ENCODE measurements at regions not wholly inside any gene's neighbourhood (a gene's known extent, or its start where the extent isn't known, plus 50 kb on each side); places are given as distances from the start of the nearest gene placed in this dataset.

- H3F3A ChIP-seq (ENCODE audit: low read length, unreplicated experiment) = no peaks in the 10 kb centered on the region
- ChIA-PET CTCF (no interaction called here), POLR2A (ENCODE audit: unreplicated experiment) (no interaction called here)
- intact Hi-C loops (cut with micrococcal nuclease) = no loop called here
- no peak overlapping the region for H3K4me3 ChIP-seq (ENCODE audit: low read length)
- H3K36me3 ChIP-seq (ENCODE audit: low read depth, low read length) = no peaks in the 10 kb centered on the region
- DNase-seq (no peak), ATAC-seq (no peak)
- TF ChIP-seq EZH2 (IDR thresholded peaks at IDR 0.05; ENCODE audit: low read length, unreplicated experiment) (no peak), EZH2phosphoT487 (IDR thresholded peaks at IDR 0.05; ENCODE audit: borderline replicate concordance, low read length) (no peak), CTCF (conservative IDR thresholded peaks at IDR 0.05; ENCODE audit: low read depth, low read length) (no peak)
- no peaks in the 10 kb centered on the region for H4K20me1 ChIP-seq (ENCODE audit: low read length)
- H3K4me1 ChIP-seq (ENCODE audit: insufficient read depth, low read length) = no peaks in the 10 kb centered on the region
- H3K9ac ChIP-seq (ENCODE audit: low read length) = no peak overlapping the region
- H3K27me3 ChIP-seq (ENCODE audit: low read length) = peaks cover 16% of the 10 kb centered on the region; the same call in 1 of the 2 replicates
- no peaks in the 10 kb centered on the region for H3K79me2 ChIP-seq (ENCODE audit: low read length)
- no peaks in the 10 kb centered on the region for H3K9me3 ChIP-seq (ENCODE audit: low read length)
- no peaks in the 10 kb centered on the region for H3K9me2 ChIP-seq (replicated peaks; ENCODE audit: low read length)
- H2AFZ ChIP-seq (ENCODE audit: low read length) = no peak overlapping the region
- H3K4me2 ChIP-seq (ENCODE audit: low read length) = no peak overlapping the region
- BruUV-seq (replicated peaks) = no TSS peak
- no peak overlapping the region for H3K27ac ChIP-seq (ENCODE audit: low read length)
Observed at GRCh38 chr5:174872271-174872670, 147.9 kb downstream of the MSX2 start.

GRCh38 chr5:174852143-174852542 is 127.8 kb downstream of the MSX2 start:
- ATAC-seq = no peak
- no TSS peak for BruUV-seq (replicated peaks)
- CTCF ChIA-PET = no interaction called here

More at GRCh38 chr5:174852143-174852542, 127.8 kb downstream of the MSX2 start:
- intact Hi-C loops (cut with micrococcal nuclease) = no loop called here
- Histone ChIP-seq H3K27me3 (ENCODE audit: low read length) (peaks cover 21% of the 10 kb centered on the region; the same call in 1 of the 2 replicates), H3K9me2 (replicated peaks; ENCODE audit: low read length) (no peaks in the 10 kb centered on the region), H3K9ac (ENCODE audit: low read length) (no peak overlapping the region), H3K4me1 (ENCODE audit: insufficient read depth, low read length) (no peaks in the 10 kb centered on the region), H3K4me2 (ENCODE audit: low read length) (no peak overlapping the region), H3K27ac (ENCODE audit: low read length) (no peak overlapping the region), H3K9me3 (ENCODE audit: low read length) (no peaks in the 10 kb centered on the region), H2AFZ (ENCODE audit: low read length) (no peak overlapping the region), H3K4me3 (ENCODE audit: low read length) (no peak overlapping the region), H3K79me2 (ENCODE audit: low read length) (no peaks in the 10 kb centered on the region), H3K36me3 (ENCODE audit: low read depth, low read length) (no peaks in the 10 kb centered on the region), H3F3A (ENCODE audit: low read length, unreplicated experiment) (no peaks in the 10 kb centered on the region), H4K20me1 (ENCODE audit: low read length) (no peaks in the 10 kb centered on the region)
- POLR2A ChIA-PET (ENCODE audit: unreplicated experiment) = no interaction called here
- no peak for TF ChIP-seq CTCF (conservative IDR thresholded peaks at IDR 0.05; ENCODE audit: low read depth, low read length)
- no peak for TF ChIP-seq EZH2 (IDR thresholded peaks at IDR 0.05; ENCODE audit: low read length, unreplicated experiment)
- TF ChIP-seq EZH2phosphoT487 (IDR thresholded peaks at IDR 0.05; ENCODE audit: borderline replicate concordance, low read length) = no peak
- no peak for DNase-seq
